HCT116 (cell line): ENCODE measurements at regions not wholly inside any gene's neighbourhood (a gene's known extent, or its start where the extent isn't known, plus 50 kb on each side); places are given as distances from the start of the nearest gene placed in this dataset.

ENCODE experiments used
- ATAC-seq: fragments of 200-7000 bp; cut with Tn5 transposase; 2 replicates; pipeline ENCODE4 v1.9.1; 2020; ENCODE audit warnings: mild to moderate bottlenecking, moderate library complexity
- BruUV-seq: library from RNA; stranded (reverse); fragments of 400-500 nt; replicated peaks from 2 replicates; lab custom pipeline; 2021; lab: Mats Ljungman, UMichigan
- CTCF ChIA-PET: fragments of 300-600 bp; sonication (Branson Sonifier 250); formaldehyde crosslinking; loops from one replicate; lab custom pipeline; 2021; ENCODE audit warnings: antibody characterized with exemption; lab: Charles Lee
- POLR2A ChIA-PET: fragments of 300-600, 350-600 bp; sonication (Branson Sonifier 250); formaldehyde crosslinking; loops from one replicate; lab custom pipeline; 2021; ENCODE audit warnings: antibody characterized with exemption; lab: Charles Lee
- RAD21 ChIA-PET, 2 experiments: fragments of 300-600 bp; sonication (Branson Sonifier 250); formaldehyde crosslinking; loops; one replicate each; lab custom pipeline; 2023; ENCODE audit warnings: low total read pairs in 2 of 2; ENCODE audit not compliant: uncharacterized antibody in 2 of 2, unreplicated experiment in 2 of 2, low non-redundant PET in 1 of 2; lab: Charles Lee
- DNase-seq: peaks from one replicate; pipeline ENCODE4 v3.0.0-alpha.2; 2010; ENCODE audit warnings: low read depth, low spot score
- H2AFZ ChIP-seq: fragments of 200-600 bp; shearing (Covaris generic), sonication (generic); 2 replicates; pipeline ENCODE4 v1.6.1; 2017; ENCODE audit warnings: low read depth, mixed run types, mixed read lengths, antibody characterized with exemption, low read length; ENCODE audit not compliant: poor library complexity, severe bottlenecking
- H3K27ac ChIP-seq: 2 replicates; pipeline ENCODE4 v1.5.1; 2012; ENCODE audit warnings: low read depth, low read length
- H3K27me3 ChIP-seq: fragments of 200-600 bp; sonication (generic); 2 replicates; pipeline ENCODE4 v1.6.1; 2016; ENCODE audit warnings: mixed run types, low read length, mixed read lengths; ENCODE audit not compliant: insufficient read depth
- H3K36me3 ChIP-seq, 2 experiments: fragments of 200-500 bp in 1 of 2; fragments of 200-600 bp in 1 of 2; sonication (Bioruptor generic) in 1 of 2; sonication (generic) in 1 of 2; 2 replicates each; pipeline versions ENCODE4 v1.5.1 to v1.6.1; 2014 to 2016; ENCODE audit warnings: low read length in 2 of 2, inconsistent platforms in 1 of 2, mixed read lengths in 1 of 2, mixed run types in 1 of 2; ENCODE audit not compliant: insufficient read depth in 2 of 2, control insufficient read depth in 1 of 2
- H3K4me1 ChIP-seq, 2 experiments: fragments of 200-600 bp in 1 of 2; sonication (generic) in 1 of 2; 2 replicates each; pipeline versions ENCODE4 v1.5.1 to v1.6.1; 2012 to 2017; ENCODE audit warnings: low read length in 2 of 2, inconsistent platforms in 1 of 2, mild to moderate bottlenecking in 1 of 2, mixed read lengths in 1 of 2, mixed run types in 1 of 2, moderate library complexity in 1 of 2; ENCODE audit not compliant: insufficient read depth in 2 of 2, control insufficient read depth in 1 of 2
- H3K4me2 ChIP-seq: fragments of 200-600 bp; sonication (generic); 2 replicates; pipeline ENCODE4 v1.6.1; 2017; ENCODE audit warnings: mixed run types, low read length, mixed read lengths
- H3K4me3 ChIP-seq, 2 experiments: fragments of 200-600 bp in 1 of 2; sonication (generic) in 1 of 2; replicated peaks in 1 of 2; 2 replicates each; pipeline ENCODE4 v1.5.1; 2011 to 2016; ENCODE audit warnings: low read length in 2 of 2, control low read depth in 1 of 2, low read depth in 1 of 2, mild to moderate bottlenecking in 1 of 2, mixed read lengths in 1 of 2, mixed run types in 1 of 2
- H3K79me2 ChIP-seq: fragments of 200-600 bp; sonication (generic); 2 replicates; pipeline ENCODE4 v1.6.1; 2017; ENCODE audit warnings: mild to moderate bottlenecking, mixed run types, low read length, moderate library complexity, mixed read lengths; ENCODE audit not compliant: insufficient read depth
- H3K9ac ChIP-seq: fragments of 200-600 bp; sonication (generic); 2 replicates; pipeline ENCODE4 v1.6.1; 2016; ENCODE audit warnings: low read length, mixed read lengths
- H3K9me2 ChIP-seq: fragments of 200-600 bp; sonication (generic), shearing (Covaris generic); 2 replicates; pipeline ENCODE4 v1.6.1; 2017; ENCODE audit warnings: mixed run types, mild to moderate bottlenecking, moderate library complexity; ENCODE audit not compliant: insufficient read depth
- H3K9me3 ChIP-seq, 2 experiments: fragments of 200-500 bp in 1 of 2; fragments of 200-600 bp in 1 of 2; sonication (Bioruptor generic) in 1 of 2; sonication (generic) in 1 of 2; 2 replicates each; pipeline ENCODE4 v1.6.1; 2014 to 2017; ENCODE audit warnings: low read length in 2 of 2, mixed read lengths in 2 of 2, inconsistent platforms in 1 of 2, low read depth in 1 of 2, mild to moderate bottlenecking in 1 of 2, mixed run types in 1 of 2, moderate library complexity in 1 of 2; ENCODE audit not compliant: control insufficient read depth in 1 of 2, insufficient read depth in 1 of 2
- H4K20me1 ChIP-seq: fragments of 200-600 bp; sonication (generic), shearing (Covaris generic); 2 replicates; pipeline ENCODE4 v1.6.1; 2017; ENCODE audit warnings: mixed run types, mild to moderate bottlenecking, moderate library complexity; ENCODE audit not compliant: insufficient read depth
- CTCF ChIP-seq, 3 experiments: fragments of 200-600 bp in 1 of 3; sonication (generic) in 1 of 3; IDR thresholded peaks in 2 of 3; conservative IDR thresholded peaks in 1 of 3; 2 replicates each; pipeline ENCODE4 v1.5.1; 2012 to 2017; ENCODE audit warnings: low read depth in 2 of 3, low read length in 2 of 3, antibody characterized with exemption in 1 of 3, borderline replicate concordance in 1 of 3, control low read depth in 1 of 3, mild to moderate bottlenecking in 1 of 3, mixed read lengths in 1 of 3, mixed run types in 1 of 3, moderate library complexity in 1 of 3; ENCODE audit not compliant: insufficient read depth in 1 of 3
- ELF1 ChIP-seq: IDR thresholded peaks from 2 replicates; pipeline ENCODE4 v1.6.1; 2012; ENCODE audit warnings: low read depth, borderline replicate concordance
- EZH2 ChIP-seq: fragments of 200-600 bp; sonication (generic); IDR thresholded peaks from 2 replicates; pipeline ENCODE4 v1.6.1; 2017; ENCODE audit warnings: antibody characterized with exemption, mixed run types
- EZH2phosphoT487 ChIP-seq: fragments of 200-600 bp; IDR thresholded peaks from 2 replicates; pipeline ENCODE4 v1.6.1; 2018; ENCODE audit warnings: antibody characterized with exemption, borderline replicate concordance
- FOSL1 ChIP-seq: IDR thresholded peaks from 2 replicates; pipeline ENCODE4 v1.6.1; 2012; ENCODE audit warnings: low read depth
- JUND ChIP-seq: IDR thresholded peaks from 2 replicates; pipeline ENCODE4 v1.6.1; 2012
- MAX ChIP-seq: IDR thresholded peaks from 2 replicates; pipeline ENCODE4 v1.6.1; 2012
- POLR2AphosphoS5 ChIP-seq: IDR thresholded peaks from 2 replicates; pipeline ENCODE4 v1.6.1; 2011; ENCODE audit warnings: mild to moderate bottlenecking, low read depth, low read length, moderate library complexity
- RAD21 ChIP-seq: IDR thresholded peaks from 2 replicates; pipeline ENCODE4 v1.6.1; 2012; ENCODE audit warnings: low read depth, mild to moderate bottlenecking
- REST ChIP-seq: IDR thresholded peaks from 2 replicates; pipeline ENCODE4 v1.6.1; 2012; ENCODE audit warnings: low read depth
- SIN3A ChIP-seq: IDR thresholded peaks from 2 replicates; pipeline ENCODE4 v1.6.1; 2012; ENCODE audit warnings: low read depth
- SP1 ChIP-seq: IDR thresholded peaks from 2 replicates; pipeline ENCODE4 v1.6.1; 2012; ENCODE audit warnings: low read depth
- SRF ChIP-seq: IDR thresholded peaks from 2 replicates; pipeline ENCODE4 v1.6.1; 2012; ENCODE audit warnings: low read depth
- TCF7L2 ChIP-seq: IDR thresholded peaks from 2 replicates; pipeline ENCODE4 v1.7.0; 2011; ENCODE audit warnings: borderline replicate concordance, inconsistent platforms; ENCODE audit not compliant: insufficient read depth, insufficient read length; ENCODE audit errors: extremely low read depth
- YY1 ChIP-seq: IDR thresholded peaks from 2 replicates; pipeline ENCODE4 v1.6.1; 2011; ENCODE audit warnings: low read length, low read depth, moderate library complexity, mild to moderate bottlenecking; ENCODE audit not compliant: insufficient replicate concordance; ENCODE audit errors: extremely low read depth
- ZFX ChIP-seq: fragments of 450-650 bp; IDR thresholded peaks from 2 replicates; pipeline ENCODE4 v1.6.1; 2017
- ZNF274 ChIP-seq: fragments of 200-500 bp; sonication (Bioruptor generic); IDR thresholded peaks from 2 replicates; pipeline ENCODE4 v1.6.1; 2014; ENCODE audit warnings: mild to moderate bottlenecking, low read depth, low read length, inconsistent platforms
- intact Hi-C: fragments of 100-400 bp; cut with micrococcal nuclease; formaldehyde crosslinking; loops from 2 replicates; pipeline ENCODE4 v1.10.0; 2022
- TF ChIP-seq, protein P1 (sequence below): IDR thresholded peaks from 2 replicates; pipeline ENCODE4 v1.6.1; 2011; ENCODE audit warnings: mild to moderate bottlenecking, low read length, moderate library complexity; ENCODE audit not compliant: insufficient replicate concordance; ENCODE audit errors: extremely low read depth

GRCh38 chr7:94295850-94296249 lies 98.8 kb upstream of the COL1A2 start:
- H3K9ac ChIP-seq = no peak overlapping the region
- no peaks in the 10 kb centered on the region for H3K27me3 ChIP-seq
- RAD21 ChIA-PET = interaction anchor here (0.7 to 2.3 kb wide), 3 partner anchors 99 to 141 kb away, joined by 4 to 12 read pairs (median 5); partner anchors contain the start of gene COL1A2 (in 2 of the 2)
- no peaks in the 10 kb centered on the region for H3K36me3 ChIP-seq
- BruUV-seq = no TSS peak
- no peaks in the 10 kb centered on the region for H3K9me3 ChIP-seq
- TF ChIP-seq, protein P1, sequence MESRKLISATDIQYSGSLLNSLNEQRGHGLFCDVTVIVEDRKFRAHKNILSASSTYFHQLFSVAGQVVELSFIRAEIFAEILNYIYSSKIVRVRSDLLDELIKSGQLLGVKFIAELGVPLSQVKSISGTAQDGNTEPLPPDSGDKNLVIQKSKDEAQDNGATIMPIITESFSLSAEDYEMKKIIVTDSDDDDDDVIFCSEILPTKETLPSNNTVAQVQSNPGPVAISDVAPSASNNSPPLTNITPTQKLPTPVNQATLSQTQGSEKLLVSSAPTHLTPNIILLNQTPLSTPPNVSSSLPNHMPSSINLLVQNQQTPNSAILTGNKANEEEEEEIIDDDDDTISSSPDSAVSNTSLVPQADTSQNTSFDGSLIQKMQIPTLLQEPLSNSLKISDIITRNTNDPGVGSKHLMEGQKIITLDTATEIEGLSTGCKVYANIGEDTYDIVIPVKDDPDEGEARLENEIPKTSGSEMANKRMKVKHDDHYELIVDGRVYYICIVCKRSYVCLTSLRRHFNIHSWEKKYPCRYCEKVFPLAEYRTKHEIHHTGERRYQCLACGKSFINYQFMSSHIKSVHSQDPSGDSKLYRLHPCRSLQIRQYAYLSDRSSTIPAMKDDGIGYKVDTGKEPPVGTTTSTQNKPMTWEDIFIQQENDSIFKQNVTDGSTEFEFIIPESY = no peak
- no peak for TF ChIP-seq POLR2AphosphoS5
- TF ChIP-seq EZH2phosphoT487 = no peak
- TF ChIP-seq SIN3A = no peak
- TF ChIP-seq ZNF274 = no peak
- no peak for TF ChIP-seq JUND
- TF ChIP-seq TCF7L2 = no peak
- no peak for TF ChIP-seq ELF1
- TF ChIP-seq CTCF (IDR thresholded peaks at IDR 0.05 in 2 of 3, conservative IDR thresholded peaks at IDR 0.05 in 1 of 3; ENCODE audit: borderline replicate concordance in 1 of 3, insufficient read depth in 1 of 3, low read depth in 2 of 3, low read length in 2 of 3) = peak; percentile 26 to 45 (median 42); a peak in 4 of 6 replicates
- TF ChIP-seq ZFX = no peak
- TF ChIP-seq SP1 = no peak
- TF ChIP-seq EZH2 = no peak
- TF ChIP-seq RAD21 = peak; percentile 69
- TF ChIP-seq SRF = no peak
- no peak for TF ChIP-seq FOSL1
- TF ChIP-seq REST = no peak
- TF ChIP-seq MAX = no peak
- TF ChIP-seq YY1 = no peak
- CTCF ChIA-PET = interaction anchor here (1.1 to 4.4 kb wide), 10 partner anchors 99 to 1395 kb away, joined by 3 to 47 read pairs (median 7); partner anchors contain the start of gene COL1A2
- H3K4me1 ChIP-seq = peaks cover 12 to 13% of the 10 kb centered on the region in 2 experiments
- no peaks in the 10 kb centered on the region for H3K79me2 ChIP-seq
- ATAC-seq (peak; percentile 68), DNase-seq (no peak)
- no peak overlapping the region for H3K27ac ChIP-seq
- intact Hi-C loops = loop anchor here (2.0 to 10.0 kb wide), 2 partner anchors 359 to 951 kb away; partner anchors contain the start of gene SGCE
- no peak overlapping the region for H3K4me2 ChIP-seq
- H2AFZ ChIP-seq = no peak overlapping the region
- H3K4me3 ChIP-seq = no peak overlapping the region
- no peaks in the 10 kb centered on the region for H4K20me1 ChIP-seq
- POLR2A ChIA-PET = no interaction called here
- no peaks in the 10 kb centered on the region for H3K9me2 ChIP-seq
